MG63 (cell line): ENCODE measurements at regions not wholly inside any gene's neighbourhood (a gene's known extent, or its start where the extent isn't known, plus 50 kb on each side); places are given as distances from the start of the nearest gene placed in this dataset.
"Not testable (repeated sequence)": the region's sequence is repeated elsewhere in the genome, so short reads cannot be mapped to it uniquely, and the experiment has no call there.

Experiments
- DNase-seq: peaks from one replicate; pipeline ENCODE4 v3.0.0-alpha.2; 2020
- H3K27me3 ChIP-seq: fragments of 250-450 bp; sonication (Bioruptor Pico); 2 replicates; pipeline ENCODE4 v1.5.1; 2020; ENCODE audit warnings: mild to moderate bottlenecking, moderate library complexity
- H3K36me3 ChIP-seq: fragments of 250-450 bp; sonication (Bioruptor Pico); 2 replicates; pipeline ENCODE4 v1.5.1; 2020; ENCODE audit warnings: mild to moderate bottlenecking, moderate library complexity
- H3K4me3 ChIP-seq: fragments of 250-450 bp; sonication (Bioruptor Pico); 2 replicates; pipeline ENCODE4 v1.5.1; 2020; ENCODE audit warnings: mild to moderate bottlenecking, moderate library complexity
- H3K9me3 ChIP-seq: fragments of 250-450 bp; sonication (Bioruptor Pico); 2 replicates; pipeline ENCODE4 v1.5.1; 2020; ENCODE audit warnings: mild to moderate bottlenecking, moderate library complexity

- Histone ChIP-seq H3K9me3 (no peaks in the 10 kb centered on the region), H3K27me3 (peaks cover 2% of the 10 kb centered on the region; the same call in 1 of the 2 replicates), H3K36me3 (no peaks in the 10 kb centered on the region), H3K4me3 (no peak overlapping the region)
- no peak for DNase-seq
Observed at GRCh38 chr1:73749996-73750395, 448.0 kb downstream of the LRRIQ3 start.

- Histone ChIP-seq H3K9me3 (no peaks in the 10 kb centered on the region), H3K27me3 (no peaks in the 10 kb centered on the region), H3K36me3 (no peaks in the 10 kb centered on the region), H3K4me3 (no peak overlapping the region)
- DNase-seq, result no peak
Observed at GRCh38 chr1:73744985-73745384, 453.0 kb downstream of the LRRIQ3 start.

GRCh38 chr1:73736125-73736524 is 461.9 kb downstream of the LRRIQ3 start:
- DNase-seq, result no peak
- Histone ChIP-seq H3K36me3 (no peaks in the 10 kb centered on the region), H3K9me3 (no peaks in the 10 kb centered on the region), H3K4me3 (no peak overlapping the region), H3K27me3 (no peaks in the 10 kb centered on the region)

- Histone ChIP-seq H3K27me3 (no peaks in the 10 kb centered on the region), H3K4me3 (no peak overlapping the region), H3K9me3 (no peaks in the 10 kb centered on the region), H3K36me3 (no peaks in the 10 kb centered on the region)
- no peak for DNase-seq
Observed at GRCh38 chr1:73727036-73727435, 470.9 kb downstream of the LRRIQ3 start.

- DNase-seq, result no peak
- H3K36me3 ChIP-seq, result no peaks in the 10 kb centered on the region
- H3K4me3 ChIP-seq, result no peak overlapping the region
- H3K27me3 ChIP-seq, result no peaks in the 10 kb centered on the region
- H3K9me3 ChIP-seq, result no peaks in the 10 kb centered on the region
Observed at GRCh38 chr1:73722055-73722454, 475.9 kb downstream of the LRRIQ3 start.

GRCh38 chr1:73717976-73718375 is 480.0 kb downstream of the LRRIQ3 start:
- Histone ChIP-seq H3K4me3 (no peak overlapping the region), H3K9me3 (no peaks in the 10 kb centered on the region), H3K36me3 (no peaks in the 10 kb centered on the region), H3K27me3 (no peaks in the 10 kb centered on the region)
- no peak for DNase-seq

- DNase-seq, result no peak
- Histone ChIP-seq H3K36me3 (no peaks in the 10 kb centered on the region), H3K27me3 (no peaks in the 10 kb centered on the region), H3K4me3 (no peak overlapping the region), H3K9me3 (no peaks in the 10 kb centered on the region)
Observed at GRCh38 chr1:73711089-73711488, 486.9 kb downstream of the LRRIQ3 start.

GRCh38 chr1:73701826-73702225 is 496.1 kb downstream of the LRRIQ3 start:
- Histone ChIP-seq H3K4me3 (no peak overlapping the region), H3K27me3 (no peaks in the 10 kb centered on the region), H3K36me3 (no peaks in the 10 kb centered on the region), H3K9me3 (no peaks in the 10 kb centered on the region)
- no peak for DNase-seq

- Histone ChIP-seq H3K27me3 (no peaks in the 10 kb centered on the region), H3K9me3 (no peaks in the 10 kb centered on the region), H3K36me3 (no peaks in the 10 kb centered on the region), H3K4me3 (no peak overlapping the region)
- DNase-seq, result no peak
Observed at GRCh38 chr1:73676186-73676585, 521.8 kb downstream of the LRRIQ3 start.

- Histone ChIP-seq H3K4me3 (no peak overlapping the region), H3K9me3 (no peaks in the 10 kb centered on the region), H3K36me3 (no peaks in the 10 kb centered on the region), H3K27me3 (no peaks in the 10 kb centered on the region)
- DNase-seq, result no peak
Observed at GRCh38 chr1:73674945-73675561, 522.9 kb downstream of the LRRIQ3 start.

GRCh38 chr1:73673971-73674370 is 524.0 kb downstream of the LRRIQ3 start:
- Histone ChIP-seq H3K9me3 (no peaks in the 10 kb centered on the region), H3K27me3 (no peaks in the 10 kb centered on the region), H3K4me3 (no peak overlapping the region), H3K36me3 (no peaks in the 10 kb centered on the region)
- DNase-seq, result no peak

GRCh38 chr1:73671530-73671929 is 526.4 kb downstream of the LRRIQ3 start:
- DNase-seq, result no peak
- H3K27me3 ChIP-seq, result no peaks in the 10 kb centered on the region
- H3K36me3 ChIP-seq, result no peaks in the 10 kb centered on the region
- no peak overlapping the region for H3K4me3 ChIP-seq
- no peaks in the 10 kb centered on the region for H3K9me3 ChIP-seq

- H3K27me3 ChIP-seq, H3K4me3 ChIP-seq, DNase-seq: not testable (repeated sequence)
Observed at GRCh38 chr1:73667959-73668358, 530.0 kb downstream of the LRRIQ3 start.

GRCh38 chr1:73662526-73662925 is 535.5 kb downstream of the LRRIQ3 start:
- Histone ChIP-seq H3K9me3 (no peaks in the 10 kb centered on the region), H3K4me3 (no peak overlapping the region), H3K36me3 (no peaks in the 10 kb centered on the region), H3K27me3 (no peaks in the 10 kb centered on the region)
- no peak for DNase-seq

More at GRCh38 chr1:73667959-73668358, 530.0 kb downstream of the LRRIQ3 start:
- H3K36me3 ChIP-seq, H3K9me3 ChIP-seq: not testable (repeated sequence)

- Histone ChIP-seq H3K4me3 (no peak overlapping the region), H3K9me3 (no peaks in the 10 kb centered on the region), H3K27me3 (no peaks in the 10 kb centered on the region), H3K36me3 (no peaks in the 10 kb centered on the region)
- DNase-seq, result no peak
Observed at GRCh38 chr1:73659136-73659535, 538.8 kb downstream of the LRRIQ3 start.

- H3K36me3 ChIP-seq, result no peaks in the 10 kb centered on the region
- H3K27me3 ChIP-seq, result no peaks in the 10 kb centered on the region
- DNase-seq, result no peak
- no peaks in the 10 kb centered on the region for H3K9me3 ChIP-seq
- no peak overlapping the region for H3K4me3 ChIP-seq
Observed at GRCh38 chr1:73654714-73655113, 543.3 kb downstream of the LRRIQ3 start.

GRCh38 chr1:73644198-73644597 is 553.8 kb downstream of the LRRIQ3 start:
- H3K36me3 ChIP-seq, result no peaks in the 10 kb centered on the region
- H3K27me3 ChIP-seq, result no peaks in the 10 kb centered on the region
- no peak for DNase-seq
- no peak overlapping the region for H3K4me3 ChIP-seq
- no peaks in the 10 kb centered on the region for H3K9me3 ChIP-seq

- no peak overlapping the region for H3K4me3 ChIP-seq
- H3K36me3 ChIP-seq, result no peaks in the 10 kb centered on the region
- no peaks in the 10 kb centered on the region; the same call in 1 of the 2 replicates for H3K27me3 ChIP-seq
- no peaks in the 10 kb centered on the region for H3K9me3 ChIP-seq
- no peak for DNase-seq
Observed at GRCh38 chr1:73639494-73639893, 558.5 kb downstream of the LRRIQ3 start.

- Histone ChIP-seq H3K36me3 (no peaks in the 10 kb centered on the region), H3K4me3 (no peak overlapping the region), H3K9me3 (no peaks in the 10 kb centered on the region), H3K27me3 (no peaks in the 10 kb centered on the region; the same call in 1 of the 2 replicates)
- DNase-seq, result no peak
Observed at GRCh38 chr1:73637264-73637663, 560.7 kb downstream of the LRRIQ3 start.
